Loucy (cell line): ENCODE measurements at regions not wholly inside any gene's neighbourhood (a gene's known extent, or its start where the extent isn't known, plus 50 kb on each side); places are given as distances from the start of the nearest gene placed in this dataset.

Experiments used
- H2AFZ ChIP-seq: fragments of 200-600 bp; sonication (generic); 2 replicates; pipeline ENCODE4 v1.6.0; 2016; ENCODE audit warnings: antibody characterized with exemption, mild to moderate bottlenecking, low read length, moderate library complexity
- H3F3A ChIP-seq: fragments of 200-600 bp; 2 replicates; pipeline ENCODE4 v1.6.0; 2016; ENCODE audit warnings: antibody characterized with exemption, low read depth, mild to moderate bottlenecking
- H3K27me3 ChIP-seq: fragments of 200-600 bp; sonication (generic); 2 replicates; pipeline ENCODE4 v1.6.1; 2014; ENCODE audit warnings: low read length, mild to moderate bottlenecking; ENCODE audit not compliant: insufficient read depth, poor library complexity, severe bottlenecking
- H3K36me3 ChIP-seq: fragments of 200-600 bp; sonication (generic); 2 replicates; pipeline ENCODE4 v1.6.1; 2016; ENCODE audit warnings: low read length; ENCODE audit not compliant: insufficient read depth
- H3K4me1 ChIP-seq: fragments of 200-600 bp; sonication (generic); 2 replicates; pipeline ENCODE4 v1.5.1; 2014; ENCODE audit warnings: low read length, mild to moderate bottlenecking; ENCODE audit not compliant: insufficient read depth, poor library complexity, severe bottlenecking
- H3K4me2 ChIP-seq: fragments of 200-600 bp; sonication (generic); 2 replicates; pipeline ENCODE4 v1.6.0; 2014; ENCODE audit warnings: antibody characterized with exemption, low read length, low read depth, mild to moderate bottlenecking; ENCODE audit not compliant: poor library complexity, severe bottlenecking
- H3K4me3 ChIP-seq: fragments of 200-600 bp; sonication (generic); 2 replicates; pipeline ENCODE4 v1.5.1; 2014; ENCODE audit warnings: low read length, mild to moderate bottlenecking, mixed read lengths; ENCODE audit not compliant: poor library complexity, severe bottlenecking
- H3K79me2 ChIP-seq: fragments of 200-600 bp; sonication (generic); 2 replicates; pipeline ENCODE4 v1.6.1; 2014; ENCODE audit warnings: low read length; ENCODE audit not compliant: insufficient read depth
- H3K9ac ChIP-seq: fragments of 200-600 bp; sonication (generic); 2 replicates; pipeline ENCODE4 v1.6.0; 2014; ENCODE audit warnings: mild to moderate bottlenecking, low read depth, low read length, moderate library complexity; ENCODE audit not compliant: poor library complexity, severe bottlenecking
- H3K9me2 ChIP-seq: fragments of 200-600 bp; sonication (generic); replicated peaks from 2 replicates; pipeline ENCODE4 v1.6.1; 2016; ENCODE audit warnings: low read depth, low read length, mixed read lengths
- H3K9me3 ChIP-seq: fragments of 200-600 bp; sonication (generic); 2 replicates; pipeline ENCODE4 v1.6.1; 2014; ENCODE audit warnings: mild to moderate bottlenecking, antibody characterized with exemption, low read length, low read depth; ENCODE audit not compliant: insufficient read depth
- H4K20me1 ChIP-seq: fragments of 200-600 bp; sonication (generic); 2 replicates; pipeline ENCODE4 v1.6.0; 2014; ENCODE audit warnings: antibody characterized with exemption, low read length, mild to moderate bottlenecking; ENCODE audit not compliant: insufficient read depth, poor library complexity, severe bottlenecking
- CTCF ChIP-seq: fragments of 200-600 bp; sonication (generic); conservative IDR thresholded peaks from 2 replicates; pipeline ENCODE4 v1.5.1; 2014; ENCODE audit warnings: mild to moderate bottlenecking, antibody characterized with exemption, low read length
- EZH2phosphoT487 ChIP-seq: fragments of 200-600 bp; IDR thresholded peaks from 2 replicates; pipeline ENCODE4 v1.6.1; 2018; ENCODE audit warnings: antibody characterized with exemption, mild to moderate bottlenecking, moderate library complexity, borderline replicate concordance

- H3K9ac ChIP-seq: no peak overlapping the region
- H3K9me2 ChIP-seq: no peaks in the 10 kb centered on the region
- H3K4me2 ChIP-seq: no peak overlapping the region
- no peak overlapping the region for H3K4me3 ChIP-seq
- H3K27me3 ChIP-seq: no peaks in the 10 kb centered on the region
- H3F3A ChIP-seq: no peaks in the 10 kb centered on the region
- no peak for TF ChIP-seq EZH2phosphoT487
- TF ChIP-seq CTCF: no peak
- H3K9me3 ChIP-seq: no peaks in the 10 kb centered on the region; the same call in 1 of the 2 replicates
- no peaks in the 10 kb centered on the region for H4K20me1 ChIP-seq
- H3K79me2 ChIP-seq: no peaks in the 10 kb centered on the region
- no peaks in the 10 kb centered on the region for H3K4me1 ChIP-seq
- H3K36me3 ChIP-seq: no peaks in the 10 kb centered on the region
- H2AFZ ChIP-seq: no peak overlapping the region
Measured at GRCh38 chr4:91754716-91755115, 549.0 kb upstream of the GRID2 start.

- H3K4me2 ChIP-seq: no peak overlapping the region
- H3K4me3 ChIP-seq: no peak overlapping the region
- H3K9me3 ChIP-seq: no peaks in the 10 kb centered on the region; the same call in 1 of the 2 replicates
- H3F3A ChIP-seq: no peaks in the 10 kb centered on the region
- H3K4me1 ChIP-seq: no peaks in the 10 kb centered on the region
- TF ChIP-seq EZH2phosphoT487: no peak
- no peak for TF ChIP-seq CTCF
- no peak overlapping the region for H3K9ac ChIP-seq
- H3K79me2 ChIP-seq: no peaks in the 10 kb centered on the region
- no peaks in the 10 kb centered on the region for H3K36me3 ChIP-seq
- H4K20me1 ChIP-seq: no peaks in the 10 kb centered on the region
- no peaks in the 10 kb centered on the region for H3K27me3 ChIP-seq
- H3K9me2 ChIP-seq: no peaks in the 10 kb centered on the region
- no peak overlapping the region for H2AFZ ChIP-seq
Measured at GRCh38 chr4:91758487-91758886, 545.3 kb upstream of the GRID2 start.

- H3K36me3 ChIP-seq: no peaks in the 10 kb centered on the region
- no peaks in the 10 kb centered on the region for H4K20me1 ChIP-seq
- TF ChIP-seq EZH2phosphoT487: no peak
- no peak for TF ChIP-seq CTCF
- no peaks in the 10 kb centered on the region for H3F3A ChIP-seq
- no peaks in the 10 kb centered on the region for H3K4me1 ChIP-seq
- no peak overlapping the region for H3K4me3 ChIP-seq
- no peak overlapping the region for H2AFZ ChIP-seq
- no peaks in the 10 kb centered on the region for H3K79me2 ChIP-seq
- H3K27me3 ChIP-seq: no peaks in the 10 kb centered on the region
- no peaks in the 10 kb centered on the region for H3K9me2 ChIP-seq
- H3K4me2 ChIP-seq: no peak overlapping the region
- no peak overlapping the region for H3K9ac ChIP-seq
- H3K9me3 ChIP-seq: no peaks in the 10 kb centered on the region
Measured at GRCh38 chr4:91764085-91764484, 539.7 kb upstream of the GRID2 start.
